ENCODE measurements at regions not wholly inside any gene's neighbourhood (a gene's known extent, or its start where the extent isn't known, plus 50 kb on each side); places are given as distances from the start of the nearest gene placed in this dataset.
A peak's percentile ranks its signal among the peaks of the same experiment; 100 is the strongest.
"Not testable (repeated sequence)": the region's sequence is repeated elsewhere in the genome, so short reads cannot be mapped to it uniquely, and the experiment has no call there.

DNA sequence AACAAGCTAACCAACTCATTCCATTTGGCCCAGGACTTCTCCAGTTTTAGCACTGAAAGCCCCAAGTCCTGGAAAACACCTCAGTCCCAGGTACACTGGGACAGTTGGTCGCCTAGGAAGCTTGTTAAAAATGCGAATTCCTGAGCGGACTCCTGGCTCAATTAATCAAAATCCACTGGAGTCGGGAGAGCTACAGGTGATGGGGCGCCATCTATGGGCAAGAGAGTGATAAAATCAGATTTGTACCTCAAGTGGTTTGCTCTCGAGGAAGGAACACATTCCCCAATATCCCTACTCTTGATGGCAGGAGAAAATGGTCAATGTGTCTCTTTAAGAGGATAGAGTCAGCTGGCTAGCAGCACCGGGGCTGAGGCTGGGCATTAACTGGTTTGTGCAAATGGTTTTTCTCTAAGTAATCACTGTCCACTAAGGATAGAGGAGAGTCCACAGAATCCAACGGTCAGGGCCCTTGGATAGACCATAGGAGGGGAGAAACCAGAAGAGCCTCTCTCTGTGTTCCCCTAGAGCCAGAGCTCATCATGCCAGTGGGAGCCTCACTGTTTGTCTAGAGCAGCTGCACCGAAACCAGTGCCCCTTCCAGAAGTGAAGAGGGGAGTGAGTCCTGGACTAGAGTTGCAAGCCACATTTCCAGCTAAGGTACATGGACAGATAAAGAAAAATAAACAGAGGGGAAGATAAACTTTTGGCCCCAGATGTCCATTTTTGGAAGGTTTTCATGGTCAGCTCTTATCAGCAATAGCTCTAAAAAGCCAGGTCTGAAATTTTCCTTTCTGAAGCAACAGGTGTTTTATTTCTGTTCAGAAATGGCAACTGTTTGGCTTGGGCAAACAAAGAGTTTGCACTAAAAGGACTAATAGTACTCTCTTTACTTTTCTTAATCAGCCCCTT is 148.5 kb downstream of the TENT5C start:
- DNase-seq = peak; percentile 51

DNA sequence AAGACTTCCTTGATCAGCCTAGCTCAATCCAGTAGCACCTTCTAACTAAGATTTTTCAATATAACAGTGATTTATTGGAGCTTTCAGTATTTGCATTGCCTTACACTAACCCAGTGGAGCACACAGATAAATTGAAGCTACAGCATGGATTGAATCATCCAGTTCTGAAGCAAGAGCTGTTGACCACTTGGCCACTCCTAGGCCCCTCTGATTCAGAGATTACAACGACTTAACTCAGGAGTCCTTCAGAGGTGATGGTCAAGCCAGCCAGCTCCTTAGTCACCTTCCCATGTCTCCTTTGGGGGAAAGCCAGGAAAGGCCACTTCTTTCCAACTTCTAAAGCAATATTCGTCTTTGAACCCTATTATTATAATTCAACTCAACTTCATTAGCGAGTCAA is 151.8 kb downstream of the TENT5C start:
- DNase-seq = no peak

- DNase-seq = peak; percentile 90
Observed at GRCh38 chr1:117758444-117759316, 152.8 kb downstream of the TENT5C start.

DNA sequence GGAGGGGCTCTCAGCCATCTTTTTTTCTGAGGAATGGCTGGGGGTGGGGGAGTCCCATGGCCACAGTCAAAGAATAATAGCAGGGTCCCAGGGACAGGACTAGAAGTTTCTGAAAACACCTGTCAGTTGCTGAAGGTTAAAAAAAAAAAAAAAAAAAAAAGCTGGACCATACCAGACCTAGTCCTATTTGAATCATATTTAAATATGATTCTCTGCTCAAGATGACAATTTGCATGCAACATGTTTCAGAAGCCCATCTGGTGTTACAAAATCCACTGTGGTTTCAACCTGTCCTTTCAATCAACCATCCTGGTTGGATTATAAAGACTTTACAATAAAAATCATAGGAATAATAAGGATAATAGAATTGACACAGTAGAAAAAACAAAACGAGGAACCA is 153.7 kb downstream of the TENT5C start:
- DNase-seq = no peak

DNA sequence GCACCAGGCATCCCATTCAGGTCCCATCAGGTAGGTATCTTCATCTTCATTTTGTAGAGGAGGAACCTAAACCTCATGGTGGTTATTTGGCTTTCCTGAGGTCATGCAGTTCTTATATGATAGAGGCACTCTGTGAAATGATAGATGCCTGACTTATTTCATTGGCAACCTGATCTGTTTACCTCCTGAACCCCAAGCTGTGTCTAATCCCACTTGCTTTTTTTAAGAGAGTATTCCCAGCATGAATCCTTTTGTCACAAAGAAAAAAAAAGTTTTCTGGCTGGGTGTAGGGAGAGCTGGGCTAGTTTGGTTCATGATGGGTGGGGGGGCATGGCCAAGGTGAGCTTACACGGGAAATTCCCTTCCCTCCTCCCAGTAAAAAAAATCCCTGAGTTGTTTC is 154.2 kb downstream of the TENT5C start:
- no peak for DNase-seq

GRCh38 chr1:117760485-117760884 is 154.6 kb downstream of the TENT5C start:
- DNase-seq = no peak

DNA sequence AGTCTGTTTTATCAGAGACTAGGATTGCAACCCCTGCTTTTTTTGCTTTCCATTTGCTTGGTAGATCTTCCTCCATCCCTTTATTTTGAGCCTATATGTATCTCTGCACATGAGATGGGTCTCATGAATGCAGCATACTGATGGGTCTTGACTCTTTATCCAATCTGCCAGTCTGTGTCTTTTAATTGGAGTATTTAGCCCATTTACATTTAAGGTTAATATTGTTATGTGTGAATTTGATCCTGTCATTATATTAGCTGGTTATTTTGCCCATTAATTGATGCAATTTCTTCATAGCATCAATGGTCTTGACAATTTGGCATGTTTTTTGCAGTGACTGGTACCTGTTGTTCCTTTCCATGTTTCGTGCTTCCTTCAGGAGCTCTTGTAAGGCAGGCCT is 161.7 kb downstream of the GDAP2 start:
- DNase-seq = not testable (repeated sequence)

- DNase-seq = no peak
Observed at GRCh38 chr1:117770981-117771531, 158.4 kb downstream of the GDAP2 start.

DNA sequence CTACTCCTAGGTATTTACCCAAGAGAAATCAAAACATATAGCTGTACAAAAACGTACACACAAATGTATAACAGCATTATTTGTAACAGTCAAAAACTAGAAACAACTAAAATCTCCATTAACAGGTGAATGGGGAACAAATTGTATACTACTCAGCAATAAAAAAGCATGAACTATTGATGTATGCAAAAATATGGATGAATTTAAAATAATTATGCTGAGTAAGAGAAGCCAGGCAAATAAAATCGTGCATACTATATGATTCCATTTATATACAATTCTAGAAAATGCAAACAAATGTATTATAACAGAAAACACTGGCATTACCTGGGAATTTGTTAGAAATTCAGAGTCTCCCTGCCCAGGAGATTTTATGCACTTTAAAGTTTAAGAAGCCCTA is 150.1 kb downstream of the GDAP2 start:
- DNase-seq = no peak

DNA sequence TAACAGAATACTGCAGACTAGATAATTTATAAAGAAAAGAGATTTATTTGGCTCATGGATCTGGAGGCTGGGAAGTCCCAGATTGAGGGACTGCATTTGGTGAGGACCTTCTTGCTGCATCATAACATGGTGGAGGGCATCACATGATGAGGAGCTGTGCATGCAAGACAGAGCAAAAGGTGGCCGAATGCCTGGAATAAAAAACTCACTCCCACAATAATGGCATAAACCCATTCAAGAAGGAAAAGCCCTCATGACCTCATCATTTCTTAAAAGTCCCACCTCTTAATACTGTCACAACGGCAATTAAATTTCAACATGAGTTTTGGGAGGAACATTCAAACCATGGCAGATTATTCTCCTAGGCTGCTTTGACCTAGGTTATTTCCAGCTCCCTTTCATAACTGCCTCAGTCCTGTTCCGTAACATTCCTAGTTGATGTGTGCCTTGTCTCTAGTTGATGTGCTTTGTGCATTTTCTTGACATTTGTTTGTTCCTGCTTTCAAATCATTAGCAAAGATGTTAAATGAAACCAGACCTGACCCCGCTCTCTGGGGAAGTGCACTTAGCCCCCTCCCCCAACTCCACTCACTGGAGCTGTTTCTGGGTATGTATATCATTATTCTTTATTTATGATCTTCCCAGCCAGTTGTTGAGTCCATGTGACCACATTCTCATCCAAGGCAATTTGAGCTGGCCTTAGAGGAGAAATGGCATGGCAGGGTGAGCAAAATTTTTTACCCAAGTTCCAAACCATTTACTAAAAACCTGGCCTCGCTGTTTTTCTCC is 148.5 kb downstream of the GDAP2 start:
- peak; percentile 34 for DNase-seq

GRCh38 chr1:117782056-117782455 is 147.4 kb downstream of the GDAP2 start:
- DNase-seq = no peak

DNA sequence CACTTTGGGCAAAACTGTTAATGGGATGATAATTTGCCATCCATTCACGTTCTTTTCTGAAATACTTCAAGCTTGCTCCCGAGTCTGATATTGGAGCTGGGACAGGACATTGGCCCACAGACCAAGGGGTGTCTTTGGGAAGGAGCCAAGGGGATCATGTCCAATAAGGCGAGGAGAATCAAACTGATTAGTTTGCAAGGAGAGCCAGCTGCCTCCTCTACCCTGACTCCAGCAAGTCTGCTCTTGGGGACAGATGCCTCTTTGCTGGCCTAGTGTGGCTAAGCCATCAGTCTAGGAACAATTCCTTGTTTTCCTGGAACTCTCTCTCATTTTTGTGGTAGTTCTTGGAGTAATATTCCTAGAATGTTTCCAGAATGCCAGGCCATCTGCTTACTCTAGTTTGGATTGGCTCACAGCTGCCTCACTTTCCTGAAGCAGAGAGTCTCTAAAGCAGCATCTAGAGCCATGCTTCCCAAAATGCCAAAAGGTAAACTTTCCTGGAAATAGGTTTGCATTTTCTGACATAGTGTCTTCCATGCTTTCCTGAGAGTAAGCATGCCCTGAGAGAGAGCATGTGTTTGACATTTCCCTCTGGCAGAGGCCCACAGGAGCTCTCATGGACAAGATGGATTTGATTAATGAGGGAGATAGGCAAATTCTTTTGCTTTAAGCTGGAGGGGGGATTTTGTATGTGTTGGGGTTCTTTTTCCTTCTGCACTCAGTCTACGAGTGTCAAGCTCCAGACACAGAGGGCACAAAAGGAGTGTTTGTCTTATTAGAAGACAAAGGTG is 145.6 kb downstream of the GDAP2 start:
- no peak for DNase-seq

DNA sequence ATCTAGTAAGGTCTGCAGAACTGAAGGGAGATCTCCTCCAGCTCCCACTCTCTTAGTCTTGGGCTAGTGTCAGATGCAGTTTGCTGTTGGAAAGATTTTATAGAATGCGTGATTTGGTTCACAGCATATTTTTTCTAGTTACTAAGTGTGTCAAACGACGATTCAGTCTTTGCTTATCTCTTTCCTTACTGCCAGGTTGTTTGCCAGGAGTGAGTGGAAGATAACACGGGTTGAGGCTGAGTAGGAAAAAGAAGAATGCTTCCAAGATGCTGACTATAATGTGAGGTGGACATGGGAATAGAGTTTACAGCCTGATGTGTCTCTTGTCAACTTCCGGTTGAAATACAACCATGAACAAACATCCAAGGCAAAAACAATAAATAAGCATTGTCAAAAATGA is 141.4 kb downstream of the GDAP2 start:
- no peak for DNase-seq

- DNase-seq = no peak
Observed at GRCh38 chr1:117793413-117793812, 136.0 kb downstream of the GDAP2 start.

GRCh38 chr1:117794073-117794472 is 135.3 kb downstream of the GDAP2 start:
- DNase-seq = no peak

- DNase-seq = no peak
Observed at GRCh38 chr1:117795190-117795589, 134.2 kb downstream of the GDAP2 start.

- no peak for DNase-seq
Observed at GRCh38 chr1:117795792-117796191, 133.6 kb downstream of the GDAP2 start.

- DNase-seq = no peak
Observed at GRCh38 chr1:117796226-117796625, 133.2 kb downstream of the GDAP2 start.

DNA sequence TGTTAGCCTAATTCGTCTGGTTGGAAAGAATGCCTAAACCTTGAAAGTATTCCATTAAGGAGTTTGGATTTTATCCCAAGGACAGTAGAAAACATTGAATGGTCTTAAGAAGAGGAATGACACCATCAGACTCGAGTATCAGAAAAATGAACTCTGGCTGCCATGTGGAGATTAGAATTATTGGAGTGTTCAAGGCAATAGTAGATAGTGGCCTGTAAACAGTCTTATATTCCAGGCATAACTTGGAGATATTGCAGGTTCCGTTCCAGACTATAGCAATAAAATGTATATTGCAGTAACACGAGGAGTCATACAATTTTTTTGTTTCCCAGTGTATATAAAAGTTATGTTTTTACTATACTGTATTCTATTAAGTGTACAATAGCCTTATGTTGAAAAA is 130.9 kb downstream of the GDAP2 start:
- DNase-seq = no peak

DNA sequence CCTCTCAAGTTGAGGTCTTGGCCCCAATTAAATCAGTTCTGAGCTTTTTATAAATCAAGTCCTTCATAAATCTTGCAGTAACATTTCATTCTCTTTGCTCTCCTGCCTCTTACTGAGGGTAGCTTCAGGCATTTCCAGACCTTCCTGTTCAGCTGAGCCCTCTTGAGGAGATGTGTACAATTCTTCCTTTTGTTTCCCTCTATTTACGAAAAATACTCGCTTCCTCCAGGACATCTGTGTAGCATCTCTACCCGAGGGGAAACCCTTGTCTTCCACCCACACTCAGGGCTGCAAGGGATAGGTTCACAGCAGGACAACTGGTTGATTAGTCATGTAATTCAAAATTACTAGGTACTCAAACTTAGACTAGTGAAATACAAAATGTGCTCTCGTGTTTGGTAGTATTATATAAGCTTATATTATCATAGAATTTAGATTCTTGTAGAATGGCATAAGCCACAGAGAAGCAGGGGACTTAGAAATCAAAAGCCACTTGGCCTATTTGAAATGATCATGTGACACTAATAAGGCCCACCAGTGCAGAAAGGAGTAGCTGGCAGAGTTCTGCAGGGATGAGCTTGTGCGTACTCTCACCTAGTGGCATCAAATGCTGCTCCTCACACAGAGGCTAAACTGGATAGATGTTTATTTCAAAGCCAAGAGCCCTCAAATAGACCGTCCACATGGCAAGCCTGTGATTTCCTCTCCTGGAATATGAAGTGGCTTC is 126.7 kb downstream of the GDAP2 start:
- DNase-seq = no peak

DNA sequence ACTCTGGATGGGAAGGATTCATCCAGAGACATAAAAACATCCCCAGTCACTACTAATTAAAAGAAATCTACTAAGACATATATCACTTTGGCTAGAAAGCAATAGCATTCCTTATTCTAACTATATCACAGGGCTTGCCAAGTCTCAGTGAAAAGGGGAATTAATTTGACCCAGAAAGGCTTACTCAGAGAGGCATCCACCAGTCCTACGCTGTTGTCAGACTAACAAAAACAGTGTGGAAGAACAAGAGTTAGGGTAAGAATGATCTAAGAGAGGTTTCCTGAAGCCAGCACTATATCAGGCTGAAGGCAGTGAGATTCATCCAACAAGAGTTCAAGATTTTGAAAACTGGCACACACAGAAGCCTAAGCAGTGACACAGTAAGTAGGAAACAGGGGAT is 126.1 kb downstream of the GDAP2 start:
- no peak for DNase-seq
